ENCODE measurements at regions not wholly inside any gene's neighbourhood (a gene's known extent, or its start where the extent isn't known, plus 50 kb on each side); places are given as distances from the start of the nearest gene placed in this dataset.
"Not testable (repeated sequence)": the region's sequence is repeated elsewhere in the genome, so short reads cannot be mapped to it uniquely, and the experiment has no call there.

- Histone ChIP-seq H3K9me3 (no peaks in the 10 kb centered on the region), H3K4me1 (no peaks in the 10 kb centered on the region), H3K36me3 (no peaks in the 10 kb centered on the region), H3K27ac (no peak overlapping the region), H3K4me3 (no peak overlapping the region), H3K27me3 (ENCODE audit: low read depth) (no peaks in the 10 kb centered on the region)
- intact Hi-C loops (cut with DNase I): no loop called here
- ATAC-seq (no peak), DNase-seq (no peak)
- no peak for TF ChIP-seq CTCF (IDR thresholded peaks at IDR 0.05)
Measured at GRCh38 chr3:3355442-3355841, 176.0 kb upstream of the CRBN start.

DNA sequence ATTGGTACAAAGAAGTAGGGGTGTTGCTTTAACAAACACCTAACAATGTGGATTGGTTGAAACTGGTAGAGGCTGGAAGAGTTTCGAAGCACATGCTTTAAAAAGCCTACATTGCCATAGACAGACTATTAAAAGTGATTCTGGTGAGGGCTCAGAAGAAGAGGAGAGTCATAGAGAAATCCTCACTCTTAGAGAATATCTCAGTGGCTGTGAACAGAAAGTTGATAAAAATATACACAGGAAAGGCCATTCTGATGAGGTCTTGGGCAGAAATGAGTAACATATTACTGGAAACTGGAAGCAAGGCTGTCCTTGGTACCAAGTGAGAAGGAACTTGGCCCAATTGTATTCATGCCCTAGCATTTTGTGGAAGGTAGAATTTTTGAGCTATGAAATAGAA, 173.7 kb upstream of the CRBN start:
- no peaks in the 10 kb centered on the region for H3K36me3 ChIP-seq
- TF ChIP-seq CTCF (IDR thresholded peaks at IDR 0.05): no peak
- ATAC-seq (no peak), DNase-seq (no peak)
- H3K9me3 ChIP-seq: no peaks in the 10 kb centered on the region
- H3K27ac ChIP-seq: no peak overlapping the region
- intact Hi-C loops (cut with DNase I): no loop called here
- H3K4me3 ChIP-seq: no peak overlapping the region
- H3K4me1 ChIP-seq: no peaks in the 10 kb centered on the region
- H3K27me3 ChIP-seq (ENCODE audit: low read depth): no peaks in the 10 kb centered on the region

GRCh38 chr3:3351226-3351625, 171.7 kb upstream of the CRBN start:
- TF ChIP-seq CTCF (IDR thresholded peaks at IDR 0.05): no peak
- Histone ChIP-seq H3K9me3 (no peaks in the 10 kb centered on the region), H3K27ac (no peak overlapping the region), H3K36me3 (no peaks in the 10 kb centered on the region), H3K4me1 (no peaks in the 10 kb centered on the region), H3K27me3 (ENCODE audit: low read depth) (no peaks in the 10 kb centered on the region), H3K4me3 (no peak overlapping the region)
- intact Hi-C loops (cut with DNase I): no loop called here
- DNase-seq (no peak), ATAC-seq (no peak)

- H3K4me3 ChIP-seq; intact Hi-C loops (cut with DNase I); ATAC-seq; H3K36me3 ChIP-seq; H3K4me1 ChIP-seq; H3K27me3 ChIP-seq (ENCODE audit: low read depth); H3K27ac ChIP-seq; DNase-seq; H3K9me3 ChIP-seq: not testable (repeated sequence)
Measured at GRCh38 chr3:3347056-3347455, 167.6 kb upstream of the CRBN start.

DNA sequence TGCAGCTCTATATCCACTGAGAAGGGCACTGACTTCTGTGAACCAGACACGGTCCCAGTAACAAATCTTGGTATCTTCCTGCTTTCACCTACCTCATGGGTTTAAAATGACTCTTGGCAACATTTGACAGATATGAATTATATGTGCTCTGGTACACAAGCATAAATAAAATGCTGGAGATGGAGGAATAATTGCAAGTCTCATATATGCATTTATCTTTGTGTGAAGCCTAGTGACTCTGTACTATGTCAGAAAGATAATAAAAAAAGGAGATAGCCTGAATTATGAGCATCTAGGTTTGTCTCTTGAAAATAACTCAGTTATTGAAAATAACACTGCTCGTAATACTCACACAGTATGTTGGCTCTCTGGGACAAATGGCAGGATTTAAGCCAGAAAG, 167.1 kb upstream of the CRBN start:
- TF ChIP-seq CTCF (IDR thresholded peaks at IDR 0.05): no peak
- Histone ChIP-seq H3K36me3 (no peaks in the 10 kb centered on the region), H3K27ac (no peak overlapping the region), H3K4me1 (no peaks in the 10 kb centered on the region), H3K4me3 (no peak overlapping the region), H3K9me3 (no peaks in the 10 kb centered on the region), H3K27me3 (ENCODE audit: low read depth) (no peaks in the 10 kb centered on the region)
- intact Hi-C loops (cut with DNase I): no loop called here
- DNase-seq (no peak), ATAC-seq (no peak)

- ATAC-seq: no peak
- TF ChIP-seq CTCF (IDR thresholded peaks at IDR 0.05): no peak
- no peak for DNase-seq
Measured at GRCh38 chr3:3342141-3342540, 162.7 kb upstream of the CRBN start.

More at GRCh38 chr3:3342141-3342540, 162.7 kb upstream of the CRBN start:
- Histone ChIP-seq H3K4me1 (no peaks in the 10 kb centered on the region), H3K36me3 (no peaks in the 10 kb centered on the region), H3K27ac (no peak overlapping the region), H3K4me3 (no peak overlapping the region), H3K9me3 (no peaks in the 10 kb centered on the region), H3K27me3 (ENCODE audit: low read depth) (no peaks in the 10 kb centered on the region)
- intact Hi-C loops (cut with DNase I): no loop called here

Data from lower lobe of right lung (tissue), 2 donors.